ENCODE measurements at regions not wholly inside any gene's neighbourhood (a gene's known extent, or its start where the extent isn't known, plus 50 kb on each side); places are given as distances from the start of the nearest gene placed in this dataset.
A peak's percentile ranks its signal among the peaks of the same experiment; 100 is the strongest.

DNA sequence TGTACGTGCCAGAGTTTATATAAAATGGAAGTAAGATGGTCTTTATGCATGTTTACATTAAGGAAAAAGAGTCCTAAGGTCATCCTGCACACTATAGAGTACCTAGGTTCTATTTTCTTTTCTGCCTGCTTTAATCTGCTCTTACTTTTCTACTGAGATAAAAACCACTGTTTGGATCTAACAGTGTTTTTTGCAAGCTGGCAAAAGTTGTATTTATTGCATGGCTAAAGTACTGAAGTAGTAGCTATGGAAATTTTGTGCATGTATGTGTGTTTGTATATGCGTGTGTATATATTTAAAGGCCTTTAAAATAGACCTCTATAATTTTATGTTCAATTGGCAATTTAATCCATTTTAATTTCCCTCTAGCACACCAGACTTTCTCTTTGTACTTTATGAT lies 98.3 kb upstream of the CPSF6 start:
- Mint-ChIP-seq H3K27ac (ENCODE audit: unreplicated experiment) (no peak overlapping the region), H3K4me1 (ENCODE audit: unreplicated experiment) (no peaks in the 10 kb centered on the region), H3K27me3 (ENCODE audit: unreplicated experiment) (peaks cover 2% of the 10 kb centered on the region), H3K9me3 (ENCODE audit: unreplicated experiment) (peaks cover 8% of the 10 kb centered on the region), H3K36me3 (ENCODE audit: low read depth, unreplicated experiment) (peaks cover 4% of the 10 kb centered on the region), H3K4me3 (ENCODE audit: unreplicated experiment) (no peak overlapping the region)
- TF ChIP-seq, protein P1, sequence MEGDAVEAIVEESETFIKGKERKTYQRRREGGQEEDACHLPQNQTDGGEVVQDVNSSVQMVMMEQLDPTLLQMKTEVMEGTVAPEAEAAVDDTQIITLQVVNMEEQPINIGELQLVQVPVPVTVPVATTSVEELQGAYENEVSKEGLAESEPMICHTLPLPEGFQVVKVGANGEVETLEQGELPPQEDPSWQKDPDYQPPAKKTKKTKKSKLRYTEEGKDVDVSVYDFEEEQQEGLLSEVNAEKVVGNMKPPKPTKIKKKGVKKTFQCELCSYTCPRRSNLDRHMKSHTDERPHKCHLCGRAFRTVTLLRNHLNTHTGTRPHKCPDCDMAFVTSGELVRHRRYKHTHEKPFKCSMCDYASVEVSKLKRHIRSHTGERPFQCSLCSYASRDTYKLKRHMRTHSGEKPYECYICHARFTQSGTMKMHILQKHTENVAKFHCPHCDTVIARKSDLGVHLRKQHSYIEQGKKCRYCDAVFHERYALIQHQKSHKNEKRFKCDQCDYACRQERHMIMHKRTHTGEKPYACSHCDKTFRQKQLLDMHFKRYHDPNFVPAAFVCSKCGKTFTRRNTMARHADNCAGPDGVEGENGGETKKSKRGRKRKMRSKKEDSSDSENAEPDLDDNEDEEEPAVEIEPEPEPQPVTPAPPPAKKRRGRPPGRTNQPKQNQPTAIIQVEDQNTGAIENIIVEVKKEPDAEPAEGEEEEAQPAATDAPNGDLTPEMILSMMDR (IDR thresholded peaks at IDR 0.05; ENCODE audit: unreplicated experiment): no peak
- DNase-seq (ENCODE audit: low spot score): no peak

DNA sequence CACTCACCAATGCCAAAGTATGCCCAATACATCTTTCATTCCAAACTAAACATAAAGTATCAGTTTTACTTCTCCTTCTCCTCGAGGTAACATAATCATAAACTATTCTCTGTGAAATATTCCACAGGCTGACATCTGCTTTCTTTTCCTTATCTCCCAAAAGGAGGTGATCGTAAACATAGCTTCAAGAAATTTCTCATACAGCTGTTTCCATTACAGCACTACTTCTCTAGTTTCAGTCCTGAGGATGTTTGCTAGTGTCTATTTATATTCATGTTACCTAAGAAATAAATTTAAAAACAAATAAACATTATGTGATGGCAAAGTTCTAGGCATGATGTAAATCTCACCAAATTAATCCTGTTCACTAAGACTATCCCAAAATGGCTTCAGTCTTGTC lies 90.1 kb upstream of the CPSF6 start:
- TF ChIP-seq, protein P1 (IDR thresholded peaks at IDR 0.05; ENCODE audit: unreplicated experiment): no peak
- no peaks in the 10 kb centered on the region for H3K36me3 Mint-ChIP-seq (ENCODE audit: low read depth, unreplicated experiment)
- H3K27ac Mint-ChIP-seq (ENCODE audit: unreplicated experiment): peak overlapping the region; percentile 22

DNA sequence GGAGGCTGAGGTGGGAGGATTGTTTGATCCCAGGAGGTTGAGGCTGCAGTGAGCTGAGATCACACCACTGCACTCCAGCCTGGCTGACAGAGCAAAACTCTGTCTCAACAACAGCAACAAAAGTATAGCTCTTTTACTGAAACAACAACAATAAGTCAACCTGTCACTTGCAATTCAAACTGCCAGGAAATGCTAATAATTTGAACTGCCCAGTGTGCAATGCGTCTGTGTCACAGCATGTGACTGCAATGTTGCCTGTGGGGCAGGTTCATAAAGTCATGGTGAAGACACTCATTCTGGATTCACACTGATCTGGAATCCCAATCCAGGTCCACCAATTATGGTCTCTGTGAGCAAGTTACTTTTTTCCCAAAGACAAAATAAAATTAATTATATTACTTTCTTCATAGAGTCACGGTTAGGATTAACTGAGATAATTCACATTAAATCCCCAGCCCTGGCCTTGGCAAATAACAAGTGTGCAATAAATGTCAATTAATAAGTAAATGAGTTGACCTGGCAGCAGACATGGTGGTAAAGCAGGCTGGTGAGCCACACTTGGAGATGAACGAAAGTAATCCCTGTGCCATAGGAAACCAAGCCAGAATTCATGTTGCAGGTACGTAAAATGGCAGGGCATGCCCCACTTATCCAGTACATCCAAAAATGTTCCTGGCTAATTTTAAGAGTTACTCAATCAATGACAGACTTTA lies 89.1 kb upstream of the CPSF6 start:
- Mint-ChIP-seq H3K4me3 (ENCODE audit: unreplicated experiment) (no peak overlapping the region), H3K9me3 (ENCODE audit: unreplicated experiment) (no peaks in the 10 kb centered on the region), H3K4me1 (ENCODE audit: unreplicated experiment) (no peaks in the 10 kb centered on the region), H3K27me3 (ENCODE audit: unreplicated experiment) (peaks cover 3% of the 10 kb centered on the region), H3K36me3 (ENCODE audit: low read depth, unreplicated experiment) (no peaks in the 10 kb centered on the region), H3K27ac (ENCODE audit: unreplicated experiment) (no peak overlapping the region)
- no peak for DNase-seq (ENCODE audit: low spot score)
- TF ChIP-seq, protein P1 (IDR thresholded peaks at IDR 0.05; ENCODE audit: unreplicated experiment): no peak

More for the DNA sequence above, 90.1 kb upstream of the CPSF6 start:
- no peak for DNase-seq (ENCODE audit: low spot score)
- H3K4me3 Mint-ChIP-seq (ENCODE audit: unreplicated experiment): no peak overlapping the region
- H3K9me3 Mint-ChIP-seq (ENCODE audit: unreplicated experiment): no peaks in the 10 kb centered on the region
- H3K27me3 Mint-ChIP-seq (ENCODE audit: unreplicated experiment): peaks cover 3% of the 10 kb centered on the region
- H3K4me1 Mint-ChIP-seq (ENCODE audit: unreplicated experiment): no peaks in the 10 kb centered on the region

DNA sequence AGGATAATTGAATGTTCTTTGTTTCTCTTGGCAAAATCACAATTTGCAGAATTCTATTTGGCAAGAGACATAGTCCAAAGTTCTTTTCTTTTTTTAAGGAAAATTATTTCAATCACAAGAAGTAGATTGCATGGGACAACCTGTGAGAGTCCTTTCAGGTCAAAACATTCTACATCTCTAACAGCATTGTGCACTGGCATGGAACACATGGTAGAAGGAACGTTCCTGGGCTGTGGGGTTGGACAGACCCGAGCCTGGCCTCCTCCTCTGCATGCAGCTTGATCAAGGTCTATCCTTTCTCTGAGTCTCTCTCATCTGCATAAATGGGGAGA lies 88.6 kb upstream of the CPSF6 start:
- Mint-ChIP-seq H3K4me1 (ENCODE audit: unreplicated experiment) (no peaks in the 10 kb centered on the region), H3K27ac (ENCODE audit: unreplicated experiment) (no peak overlapping the region), H3K4me3 (ENCODE audit: unreplicated experiment) (no peak overlapping the region), H3K27me3 (ENCODE audit: unreplicated experiment) (peaks cover 3% of the 10 kb centered on the region), H3K36me3 (ENCODE audit: low read depth, unreplicated experiment) (no peaks in the 10 kb centered on the region), H3K9me3 (ENCODE audit: unreplicated experiment) (no peaks in the 10 kb centered on the region)
- TF ChIP-seq, protein P1 (IDR thresholded peaks at IDR 0.05; ENCODE audit: unreplicated experiment): no peak
- no peak for DNase-seq (ENCODE audit: low spot score)

DNA sequence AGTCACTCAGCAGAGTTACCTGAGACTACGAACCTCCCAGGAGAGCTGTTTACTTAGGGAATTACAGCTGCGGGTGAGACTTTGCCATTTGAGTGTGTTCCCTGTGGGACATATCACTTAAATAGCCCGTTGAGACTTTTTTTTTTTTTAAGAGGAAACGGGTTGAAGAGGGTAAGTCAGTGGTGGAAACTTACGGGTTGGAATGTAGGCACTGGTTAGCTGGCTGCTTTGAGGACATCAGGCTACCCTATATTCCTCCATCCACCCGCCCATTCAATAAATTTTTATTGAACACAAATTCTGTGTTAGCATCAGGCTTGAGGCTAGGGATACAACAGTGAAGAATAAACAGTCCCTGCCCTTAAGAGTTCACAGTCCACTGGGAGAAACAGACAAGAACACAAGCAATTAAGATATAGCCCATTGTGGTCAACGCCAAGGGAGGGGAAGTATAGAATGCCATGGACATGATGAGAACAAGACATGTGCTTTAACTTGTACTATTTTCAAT lies 88.1 kb upstream of the CPSF6 start:
- TF ChIP-seq, protein P1 (IDR thresholded peaks at IDR 0.05; ENCODE audit: unreplicated experiment): no peak
- no peaks in the 10 kb centered on the region for H3K9me3 Mint-ChIP-seq (ENCODE audit: unreplicated experiment)
- no peaks in the 10 kb centered on the region for H3K36me3 Mint-ChIP-seq (ENCODE audit: low read depth, unreplicated experiment)
- no peaks in the 10 kb centered on the region for H3K4me1 Mint-ChIP-seq (ENCODE audit: unreplicated experiment)
- peaks cover 3% of the 10 kb centered on the region for H3K27me3 Mint-ChIP-seq (ENCODE audit: unreplicated experiment)
- no peak overlapping the region for H3K4me3 Mint-ChIP-seq (ENCODE audit: unreplicated experiment)
- DNase-seq (ENCODE audit: low spot score): no peak
- H3K27ac Mint-ChIP-seq (ENCODE audit: unreplicated experiment): no peak overlapping the region
